Skin epidermis (tissue), 12 donors: ENCODE measurements at regions not wholly inside any gene's neighbourhood (a gene's known extent, or its start where the extent isn't known, plus 50 kb on each side); places are given as distances from the start of the nearest gene placed in this dataset.

Experiments
- H3K27ac ChIP-seq, 21 experiments: fragments of 200-600 bp; sonication (generic) in 11 of 21; one replicate each; pipeline ENCODE4 v1.5.0; 2020; ENCODE audit warnings: mild to moderate bottlenecking in 3 of 21, inconsistent platforms in 2 of 21, moderate library complexity in 2 of 21
- H3K4me3 ChIP-seq, 7 experiments: fragments of 200-600 bp; sonication (generic) in 2 of 7; one replicate each; pipeline ENCODE4 v1.5.0; 2020; ENCODE audit warnings: inconsistent platforms in 2 of 7, mild to moderate bottlenecking in 2 of 7, moderate library complexity in 1 of 7

DNA sequence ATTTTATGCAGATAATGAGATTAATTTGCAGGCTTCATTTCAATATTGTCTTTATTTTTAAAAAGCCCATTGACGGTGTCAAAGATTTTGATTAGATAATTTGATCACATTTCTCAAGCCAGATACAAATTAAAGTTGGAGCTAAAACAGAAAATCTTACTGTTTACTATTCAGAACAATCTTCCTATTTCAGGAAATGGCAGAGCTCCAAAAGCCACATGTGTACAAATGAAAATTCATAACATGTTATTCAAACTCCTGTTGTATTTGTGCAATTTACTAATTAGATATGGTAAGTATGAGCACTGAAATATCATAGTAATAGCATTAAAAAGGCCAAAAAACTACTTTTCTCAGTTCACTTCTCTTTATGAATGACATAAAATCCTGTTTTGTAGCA is 682.9 kb downstream of the KCNJ3 start:
- no peak overlapping the region for H3K4me3 ChIP-seq
- no peak overlapping the region for H3K27ac ChIP-seq

DNA sequence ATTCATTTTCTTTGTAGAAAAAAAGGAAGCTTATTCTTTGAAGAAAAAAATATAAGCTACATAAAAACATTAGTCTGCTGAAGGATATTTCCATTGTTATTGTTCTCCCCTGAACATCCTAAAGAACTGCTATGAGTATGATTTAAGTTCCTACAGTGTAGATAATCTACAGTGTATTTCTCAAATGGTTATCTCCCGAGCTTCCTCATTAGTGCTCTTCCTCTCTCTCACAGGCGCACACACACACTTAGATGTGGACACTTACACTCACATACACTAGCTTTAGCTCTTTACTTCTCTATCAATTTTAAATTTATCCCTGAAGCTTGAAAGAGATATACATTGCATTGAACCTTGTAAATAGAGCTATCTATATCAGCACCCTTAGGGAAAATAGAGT is 681.0 kb downstream of the KCNJ3 start:
- no peak overlapping the region for H3K27ac ChIP-seq
- no peak overlapping the region for H3K4me3 ChIP-seq

GRCh38 chr2:155377931-155378444 is 679.5 kb downstream of the KCNJ3 start:
- Histone ChIP-seq H3K4me3 (no peak overlapping the region), H3K27ac (no peak overlapping the region)

DNA sequence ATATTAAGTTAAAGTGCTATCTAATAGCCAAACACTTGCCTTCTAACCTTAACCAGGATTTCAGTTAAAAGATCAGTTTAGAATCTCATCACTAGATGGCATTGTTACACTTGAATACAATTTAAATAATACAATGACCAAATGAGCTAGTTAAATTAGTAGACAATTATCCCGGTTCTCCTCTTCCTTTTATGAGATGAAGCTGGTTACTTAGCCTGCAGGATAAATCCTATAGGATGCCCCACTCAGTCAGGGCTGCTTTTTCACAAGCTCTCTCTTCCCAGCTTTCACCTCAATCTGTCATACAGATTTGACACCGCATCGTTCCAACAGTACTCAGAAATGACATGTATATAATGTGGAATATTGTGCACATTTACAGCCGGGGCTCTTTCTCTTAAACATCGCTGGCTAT is 678.8 kb downstream of the KCNJ3 start:
- H3K27ac ChIP-seq, result no peak overlapping the region
- H3K4me3 ChIP-seq, result no peak overlapping the region

DNA sequence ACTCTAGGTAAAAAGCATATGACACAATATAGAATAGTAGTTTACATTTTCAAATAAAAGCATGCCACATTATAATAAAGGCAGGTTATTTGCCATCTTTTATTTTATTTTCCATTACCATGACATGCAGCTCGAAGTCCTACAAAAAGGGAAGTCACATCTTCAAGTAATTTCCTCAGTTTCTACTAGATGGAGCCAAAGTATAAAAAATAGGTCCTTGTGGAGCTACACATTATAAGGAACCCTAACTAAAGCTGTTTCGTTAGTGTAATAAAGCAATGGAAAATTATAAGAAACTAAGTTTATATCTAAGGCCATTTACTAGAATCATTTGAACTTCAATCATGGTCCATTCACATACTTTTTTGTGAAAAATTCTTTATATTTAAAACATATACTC is 674.5 kb downstream of the KCNJ3 start:
- Histone ChIP-seq H3K4me3 (no peak overlapping the region), H3K27ac (no peak overlapping the region)

GRCh38 chr2:155368934-155369333 is 670.4 kb downstream of the KCNJ3 start:
- no peak overlapping the region for H3K27ac ChIP-seq
- H3K4me3 ChIP-seq, result no peak overlapping the region

DNA sequence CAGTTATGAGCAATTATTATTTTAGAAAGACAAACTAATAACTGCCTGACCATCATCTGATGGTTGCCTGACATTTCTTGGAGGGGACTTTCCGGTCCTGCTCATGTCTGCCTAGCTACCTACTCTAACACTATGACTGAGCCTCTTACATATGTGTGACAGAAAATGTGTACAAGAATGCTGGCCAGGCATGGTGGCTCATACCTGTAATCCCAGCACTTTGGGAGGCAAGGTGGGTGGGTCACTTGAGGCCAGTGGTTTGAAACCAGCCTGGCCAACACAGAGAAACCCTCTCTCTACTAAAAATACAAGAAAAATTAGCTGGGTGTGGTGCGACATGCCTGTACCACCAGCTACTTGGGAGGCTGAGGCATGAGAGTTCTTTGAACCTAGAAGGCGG is 666.3 kb downstream of the KCNJ3 start:
- Histone ChIP-seq H3K4me3 (no peak overlapping the region), H3K27ac (no peak overlapping the region)

- Histone ChIP-seq H3K4me3 (no peak overlapping the region), H3K27ac (no peak overlapping the region)
Observed at GRCh38 chr2:155363349-155363888, 664.9 kb downstream of the KCNJ3 start.

DNA sequence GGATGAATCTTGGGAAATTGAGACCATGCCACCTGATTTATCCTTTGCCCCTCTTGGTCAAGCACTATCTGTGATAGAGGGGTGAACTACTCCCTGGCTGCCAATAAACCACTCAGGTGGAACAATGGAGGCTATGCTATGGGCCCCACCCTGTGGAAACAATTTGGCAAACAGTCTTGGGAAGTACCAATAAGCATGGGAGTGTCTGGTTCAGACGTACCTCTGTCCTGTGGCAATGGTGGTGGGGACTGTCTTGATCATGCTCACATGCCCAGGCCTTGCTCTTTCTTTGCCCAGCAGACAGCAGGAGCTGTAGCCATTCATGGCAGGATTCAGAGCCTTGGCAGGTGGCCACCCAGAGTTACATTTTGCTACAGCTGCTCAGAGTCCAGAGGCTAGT is 658.7 kb downstream of the KCNJ3 start:
- Histone ChIP-seq H3K27ac (no peak overlapping the region), H3K4me3 (no peak overlapping the region)

- Histone ChIP-seq H3K27ac (no peak overlapping the region), H3K4me3 (no peak overlapping the region)
Observed at GRCh38 chr2:155356250-155356649, 657.8 kb downstream of the KCNJ3 start.

GRCh38 chr2:155350783-155351580 is 652.5 kb downstream of the KCNJ3 start:
- Histone ChIP-seq H3K27ac (no peak overlapping the region), H3K4me3 (no peak overlapping the region)

GRCh38 chr2:155332016-155332415 is 633.5 kb downstream of the KCNJ3 start:
- no peak overlapping the region for H3K27ac ChIP-seq
- H3K4me3 ChIP-seq, result no peak overlapping the region

DNA sequence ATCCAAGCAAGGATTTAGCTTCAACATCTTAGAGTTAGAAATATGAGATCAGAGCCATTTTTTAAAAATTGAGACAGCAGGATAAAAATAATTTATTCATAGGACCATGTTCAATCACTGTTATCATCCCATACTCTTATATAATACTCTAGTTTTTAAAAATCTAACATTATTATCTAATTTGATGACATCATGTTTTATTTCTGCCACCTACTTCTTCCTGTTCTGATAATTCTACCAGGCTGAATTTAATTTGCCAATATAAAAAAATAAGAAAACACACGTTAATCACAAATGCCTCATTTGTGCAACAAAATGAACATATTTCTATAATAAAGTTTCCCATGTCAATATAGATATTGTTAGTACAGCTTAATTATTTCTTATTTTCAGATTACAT is 621.7 kb downstream of the KCNJ3 start:
- Histone ChIP-seq H3K4me3 (no peak overlapping the region), H3K27ac (no peak overlapping the region)

GRCh38 chr2:155318710-155319109 is 620.2 kb downstream of the KCNJ3 start:
- no peak overlapping the region for H3K4me3 ChIP-seq
- no peak overlapping the region for H3K27ac ChIP-seq

GRCh38 chr2:155315768-155316167 is 617.3 kb downstream of the KCNJ3 start:
- Histone ChIP-seq H3K4me3 (no peak overlapping the region), H3K27ac (no peak overlapping the region)

GRCh38 chr2:155310589-155310988 is 612.1 kb downstream of the KCNJ3 start:
- H3K4me3 ChIP-seq, result no peak overlapping the region
- H3K27ac ChIP-seq, result no peak overlapping the region

GRCh38 chr2:155309483-155309882 is 611.0 kb downstream of the KCNJ3 start:
- no peak overlapping the region for H3K4me3 ChIP-seq

GRCh38 chr2:155308367-155309009 is 610.0 kb downstream of the KCNJ3 start:
- no peak overlapping the region for H3K27ac ChIP-seq
- no peak overlapping the region for H3K4me3 ChIP-seq

More at GRCh38 chr2:155309483-155309882, 611.0 kb downstream of the KCNJ3 start:
- H3K27ac ChIP-seq, result no peak overlapping the region

DNA sequence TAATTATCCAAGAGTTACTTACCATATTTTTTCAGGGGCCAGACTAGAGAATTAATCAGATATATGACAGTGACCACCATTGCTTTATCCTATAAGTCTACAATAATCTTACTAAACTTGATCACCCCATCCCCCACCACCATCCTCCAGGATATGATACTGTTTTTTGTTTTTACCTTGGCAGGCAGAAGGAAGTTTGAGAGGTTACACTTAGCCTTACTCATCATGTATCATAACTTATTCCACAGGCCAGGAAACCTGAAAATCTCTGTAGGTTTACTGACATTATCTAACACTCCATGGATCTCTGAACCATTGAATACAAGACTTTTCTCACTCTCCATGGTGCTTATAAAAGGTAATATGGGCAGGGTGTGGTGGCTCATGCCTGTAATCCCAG is 602.7 kb downstream of the KCNJ3 start:
- H3K4me3 ChIP-seq, result no peak overlapping the region
- H3K27ac ChIP-seq, result no peak overlapping the region

DNA sequence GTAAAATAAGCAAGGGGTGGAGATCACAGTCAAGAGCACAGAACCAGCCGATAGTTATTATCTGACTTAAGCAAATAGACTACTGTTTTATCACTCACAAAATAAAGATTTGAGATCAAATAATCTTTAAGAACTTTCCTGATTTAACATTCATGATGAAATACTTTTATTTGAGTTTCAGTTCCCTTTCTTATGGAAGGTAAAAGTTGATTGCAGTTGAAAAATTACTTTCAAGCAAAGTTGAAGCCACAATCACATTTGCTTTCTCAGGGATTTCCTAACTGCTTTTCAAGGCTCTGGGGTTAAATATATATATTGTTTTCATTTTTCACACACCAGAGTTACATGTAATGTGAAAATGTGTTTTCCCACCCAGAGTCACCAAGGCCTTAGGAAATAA is 599.5 kb downstream of the KCNJ3 start:
- Histone ChIP-seq H3K4me3 (no peak overlapping the region), H3K27ac (no peak overlapping the region)

GRCh38 chr2:155294358-155294757 is 595.9 kb downstream of the KCNJ3 start:
- Histone ChIP-seq H3K27ac (no peak overlapping the region), H3K4me3 (no peak overlapping the region)
